HG02938 (cell line): ENCODE measurements at regions not wholly inside any gene's neighbourhood (a gene's known extent, or its start where the extent isn't known, plus 50 kb on each side); places are given as distances from the start of the nearest gene placed in this dataset.
A peak's percentile ranks its signal among the peaks of the same experiment; 100 is the strongest.

Source experiments
- ATAC-seq: cut with Tn5 transposase; IDR thresholded peaks from one replicate; pipeline ENCODE4 v1.9.1; 2021; ENCODE audit warnings: mild to moderate bottlenecking, moderate library complexity; ENCODE audit not compliant: unreplicated experiment

DNA sequence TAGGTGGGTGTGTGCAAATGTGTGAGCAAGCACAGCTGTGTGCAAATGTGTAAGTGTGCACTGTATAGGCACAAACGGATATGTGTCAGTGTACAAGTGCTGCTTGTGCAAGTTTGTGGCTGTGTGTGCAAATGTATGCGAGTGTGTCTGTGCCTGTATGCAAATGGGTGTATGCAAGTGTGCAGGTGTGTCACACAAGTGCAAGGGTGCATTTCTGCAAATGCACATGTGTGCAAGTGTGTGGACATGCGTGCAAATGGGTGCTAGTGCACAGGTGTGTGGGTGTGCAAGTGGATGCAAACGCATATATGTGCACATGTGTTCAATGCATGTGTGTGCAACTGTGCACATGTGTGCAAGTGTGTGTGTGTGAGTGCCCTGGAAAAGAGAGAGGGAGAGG is 76.5 kb upstream of the TNRC6C start:
- no peak for ATAC-seq

DNA sequence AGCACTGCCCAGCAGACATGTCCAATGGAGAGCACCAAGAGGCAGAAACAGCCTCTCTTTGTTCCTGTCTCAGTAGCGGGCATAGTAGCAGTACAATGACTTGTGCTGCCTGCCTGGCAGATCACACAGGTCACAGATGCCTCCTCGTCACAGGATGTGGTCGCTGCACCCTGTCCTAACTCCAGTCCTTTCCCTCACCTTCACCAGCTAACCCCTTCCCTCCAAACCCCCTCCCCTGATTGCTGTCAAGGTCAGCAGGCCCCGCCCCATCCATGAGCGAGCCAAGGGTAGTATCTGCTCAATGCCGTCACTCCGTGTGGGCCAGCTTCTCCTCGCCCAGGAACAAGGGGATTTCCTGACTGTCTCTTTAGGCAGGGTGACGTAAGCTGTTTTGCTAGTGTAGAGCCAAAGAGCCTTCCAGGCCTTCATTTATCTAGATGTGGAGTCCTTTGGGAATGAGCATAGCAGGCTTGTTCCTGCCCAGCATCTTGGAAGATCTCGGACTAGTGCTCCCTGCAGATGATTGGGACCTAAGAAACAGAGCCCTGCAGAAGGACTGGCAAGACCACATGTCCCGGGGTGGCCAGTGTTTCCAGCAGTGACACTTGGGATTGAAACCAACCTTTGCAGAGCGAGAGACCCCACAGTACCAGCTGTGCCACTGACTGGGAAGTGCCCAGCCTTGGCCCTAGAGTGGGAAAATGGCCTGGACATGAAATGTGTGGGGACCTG is 75.9 kb upstream of the TNRC6C start:
- peak; percentile 46 for ATAC-seq

- ATAC-seq: no peak
Observed at GRCh38 chr17:77883213-77883650, 75.3 kb upstream of the TNRC6C start.

DNA sequence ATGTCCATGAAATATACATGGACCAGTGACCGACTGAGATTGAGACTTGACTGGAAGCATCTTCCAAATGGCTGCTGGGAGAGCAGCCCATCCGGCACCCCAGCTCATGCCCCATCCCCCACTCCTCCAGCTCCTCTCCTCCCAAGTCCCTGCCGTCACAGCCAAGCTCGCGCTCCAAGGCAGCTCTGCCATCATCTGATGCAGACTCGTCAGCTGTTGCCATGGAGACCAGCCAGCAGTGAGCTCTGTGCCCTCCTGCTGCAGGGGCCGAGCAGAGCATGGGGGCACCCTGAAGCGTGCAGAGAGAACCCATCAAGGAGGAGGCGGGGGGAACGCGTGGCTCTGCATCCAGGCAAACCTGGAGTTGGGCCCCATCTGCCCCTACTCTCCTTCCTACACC is 74.5 kb upstream of the TNRC6C start:
- ATAC-seq: no peak

DNA sequence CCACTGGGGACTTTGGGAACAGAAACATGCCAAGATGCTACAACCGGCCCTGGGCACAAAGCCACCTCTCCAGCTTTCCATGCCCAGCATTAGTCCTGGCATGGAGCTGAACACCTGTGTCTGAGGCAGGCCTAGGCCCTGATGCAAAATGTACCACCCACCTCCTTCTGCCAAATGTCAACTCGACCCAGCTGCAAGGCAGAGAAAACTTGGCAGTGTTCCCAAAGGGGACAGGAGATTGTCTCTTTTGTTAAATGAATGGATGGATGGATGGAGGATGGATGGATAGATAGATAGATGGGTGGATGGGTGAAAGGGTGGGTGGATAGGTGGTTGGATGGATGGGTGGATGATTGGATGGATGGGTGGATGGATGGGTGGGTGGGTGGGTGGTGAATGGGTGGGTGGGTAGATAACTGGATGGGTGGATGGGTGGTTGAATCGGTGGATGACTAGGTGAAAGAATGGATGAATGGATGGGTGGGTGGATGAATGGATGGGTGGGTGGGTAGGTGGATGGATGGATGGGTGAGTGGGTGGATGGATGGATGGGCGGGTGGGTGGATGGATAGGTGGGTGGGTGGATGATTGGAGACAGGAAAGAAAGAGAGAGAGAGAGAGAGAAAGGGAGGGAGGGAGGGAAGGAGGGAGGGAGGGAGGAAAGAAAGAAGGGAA is 73.4 kb upstream of the TNRC6C start:
- no peak for ATAC-seq

DNA sequence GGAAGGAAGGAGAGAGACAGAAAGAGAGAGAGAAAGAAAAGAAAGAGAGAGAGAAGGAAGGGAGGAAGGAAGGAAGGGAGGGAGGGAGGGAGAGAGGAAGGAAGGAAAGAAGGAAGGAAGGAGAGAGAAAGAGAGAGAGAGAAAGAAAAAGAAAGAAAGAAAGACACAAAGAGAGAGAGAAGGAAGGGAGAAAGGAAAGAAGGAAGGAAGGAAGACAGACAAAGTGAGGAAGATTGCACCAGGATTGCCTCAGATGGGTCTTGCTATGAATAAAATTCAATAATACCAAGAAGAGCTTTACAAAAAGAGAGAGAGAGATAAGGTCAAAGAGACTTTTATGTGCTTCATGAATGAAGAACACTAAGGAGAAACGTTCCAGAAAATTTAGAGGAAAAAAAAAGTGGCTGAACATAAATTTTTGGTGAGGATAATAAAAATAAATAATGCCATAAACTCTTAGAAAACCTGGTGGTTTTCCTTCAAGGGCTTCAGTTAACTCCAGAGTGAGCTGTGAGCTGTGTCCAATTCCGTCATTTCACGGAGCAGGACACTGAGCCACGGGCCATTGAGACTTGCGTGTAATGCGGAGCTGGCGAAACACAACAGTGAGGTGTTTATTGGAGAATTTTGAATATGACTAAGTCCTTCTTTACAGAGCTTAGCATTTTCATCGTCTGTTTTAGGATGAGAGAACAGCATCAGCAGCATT is 72.7 kb upstream of the TNRC6C start:
- ATAC-seq: no peak

DNA sequence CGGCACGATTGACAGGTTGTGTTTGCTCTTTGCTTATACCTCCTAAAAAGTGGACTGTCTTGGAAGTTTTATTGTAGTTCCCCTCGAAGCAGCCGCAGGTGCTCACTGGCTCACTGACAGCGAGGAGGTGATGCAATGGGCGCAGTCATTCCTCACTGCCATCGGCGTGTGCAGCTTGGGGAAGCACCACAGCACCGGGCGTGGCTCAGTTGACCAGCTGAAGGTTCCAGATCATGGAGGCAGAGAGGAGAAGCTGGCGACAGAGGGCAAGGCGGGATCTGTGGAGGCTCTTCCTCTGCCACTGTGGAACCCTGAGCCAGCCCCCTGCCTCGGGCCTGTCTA is 72.1 kb upstream of the TNRC6C start:
- ATAC-seq: no peak

- no peak for ATAC-seq
Observed at GRCh38 chr17:77887110-77887463, 71.4 kb upstream of the TNRC6C start.

DNA sequence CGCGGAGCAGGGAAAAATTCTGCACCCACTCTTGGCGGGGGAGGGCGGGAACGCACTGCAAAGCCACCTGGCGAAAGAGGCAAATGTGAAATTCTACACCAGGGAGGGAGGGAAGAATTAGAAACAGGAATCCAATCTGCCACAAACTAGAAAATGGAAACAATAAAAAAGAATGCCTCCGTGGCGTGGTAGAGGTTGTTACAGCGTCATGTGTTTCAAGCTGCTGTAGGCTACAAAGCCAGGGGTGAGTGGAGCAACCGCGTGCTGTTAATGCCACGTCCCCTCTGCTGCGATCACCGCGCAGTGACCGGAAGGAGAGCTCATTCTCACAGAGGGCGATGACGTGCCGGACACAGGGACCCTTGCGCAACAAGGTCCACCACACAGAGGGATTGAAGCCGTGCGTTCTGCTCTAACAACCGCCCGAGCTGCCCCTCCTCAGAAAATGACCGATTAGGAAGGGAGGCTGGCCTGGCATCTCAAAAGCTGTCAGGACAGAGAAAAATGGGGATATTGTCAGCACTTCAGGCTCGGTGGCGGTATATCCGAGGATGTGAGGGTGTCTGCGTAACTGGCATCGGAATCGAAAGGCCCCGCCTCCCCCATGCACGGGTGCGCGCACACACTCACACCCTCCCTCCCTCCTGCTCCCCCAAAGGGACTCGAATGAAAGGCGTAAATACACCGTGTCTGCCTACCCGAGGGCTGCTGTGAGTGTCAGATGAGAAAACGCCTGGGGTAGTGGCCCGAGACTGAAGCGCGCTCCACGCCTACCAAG is 70.8 kb upstream of the TNRC6C start:
- no peak for ATAC-seq

GRCh38 chr17:77888242-77889134 is 70.0 kb upstream of the TNRC6C start:
- no peak for ATAC-seq

DNA sequence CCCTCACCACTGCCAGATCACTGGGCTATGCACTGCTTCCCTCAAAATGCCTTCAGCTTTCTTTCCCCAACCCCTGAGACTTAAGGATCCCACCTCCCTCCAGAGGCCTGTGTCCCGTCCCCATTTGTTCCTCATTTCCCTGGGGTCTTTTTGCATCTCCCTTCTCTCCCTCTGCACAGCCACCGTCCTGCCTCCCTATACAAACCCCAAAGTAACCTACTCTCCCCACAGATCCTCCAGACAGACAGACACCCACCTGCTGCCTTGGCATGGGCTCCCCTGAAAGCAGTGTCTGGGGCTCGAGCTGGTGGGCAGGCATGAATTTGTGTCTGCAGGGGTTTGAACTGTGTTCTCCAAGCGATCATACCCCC is 69.4 kb upstream of the TNRC6C start:
- ATAC-seq: no peak

GRCh38 chr17:77889866-77890760 is 68.4 kb upstream of the TNRC6C start:
- no peak for ATAC-seq

GRCh38 chr17:77890771-77891170 is 67.7 kb upstream of the TNRC6C start:
- ATAC-seq: no peak

- no peak for ATAC-seq
Observed at GRCh38 chr17:77891602-77892001, 66.9 kb upstream of the TNRC6C start.

- no peak for ATAC-seq
Observed at GRCh38 chr17:77892031-77892430, 66.5 kb upstream of the TNRC6C start.

DNA sequence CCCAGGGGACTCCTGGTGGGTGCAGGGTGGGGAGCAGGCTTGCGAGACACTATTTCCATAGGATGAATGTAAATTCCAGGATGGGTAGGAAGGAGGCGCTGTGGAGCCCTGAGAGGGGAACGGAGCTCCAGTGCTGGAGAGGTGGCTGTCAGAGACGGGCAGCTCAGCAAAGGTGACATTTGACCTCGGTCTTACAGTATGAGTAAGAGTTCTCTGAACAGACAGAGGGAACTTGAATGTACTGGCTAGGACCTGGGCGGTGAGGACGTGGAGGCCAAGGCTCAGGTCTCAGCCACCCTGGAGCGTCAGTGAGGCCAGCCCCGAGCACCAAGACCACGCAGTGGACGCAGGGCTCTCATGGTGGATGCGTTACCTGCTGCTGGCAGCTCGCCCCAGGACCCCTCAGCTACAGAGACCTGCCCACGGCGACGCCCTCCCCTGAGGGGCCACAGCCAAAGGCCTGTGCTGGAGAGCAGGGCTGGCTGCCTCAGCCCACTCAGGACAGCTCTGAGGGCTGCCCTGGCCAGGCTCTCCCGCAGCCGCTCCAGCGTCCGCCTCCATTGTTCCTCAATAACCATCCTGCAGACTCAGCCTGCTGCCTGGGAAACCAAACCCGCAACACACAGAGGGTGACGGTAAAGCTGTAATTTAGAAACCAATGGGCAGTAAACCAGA is 65.9 kb upstream of the TNRC6C start:
- ATAC-seq: no peak

GRCh38 chr17:77893144-77894044 is 65.1 kb upstream of the TNRC6C start:
- ATAC-seq: no peak
